Activated CD4-positive, alpha-beta T cell treated with anti-CD3 and anti-CD28 coated beads for 4 hours (primary cell): ENCODE measurements at regions not wholly inside any gene's neighbourhood (a gene's known extent, or its start where the extent isn't known, plus 50 kb on each side); places are given as distances from the start of the nearest gene placed in this dataset.
"Not testable (repeated sequence)": the region's sequence is repeated elsewhere in the genome, so short reads cannot be mapped to it uniquely, and the experiment has no call there.

ENCODE experiments used
- DNase-seq, 2 donors: peaks; one replicate each; pipeline ENCODE4 v3.0.0-alpha.2; 2020

GRCh38 chr21:36207577-36208320 is 51.1 kb downstream of the DOP1B start:
- no peak for DNase-seq

- no peak for DNase-seq
These were observed 51.8 kb downstream of the DOP1B start for GRCh38 chr21:36208326-36209013.

- DNase-seq = peak; percentile 37 to 47
These were observed 53.1 kb downstream of the DOP1B start for GRCh38 chr21:36209626-36210171.

GRCh38 chr21:36210779-36211659 is 54.4 kb downstream of the DOP1B start:
- no peak for DNase-seq

- no peak for DNase-seq
These were observed 55.3 kb downstream of the DOP1B start for GRCh38 chr21:36211660-36212512.

- DNase-seq = no peak
These were observed 55.8 kb downstream of the DOP1B start for GRCh38 chr21:36212513-36212780.

GRCh38 chr21:36214561-36214960 is 57.9 kb downstream of the DOP1B start:
- no peak for DNase-seq

GRCh38 chr21:36217743-36218142 is 61.1 kb downstream of the DOP1B start:
- DNase-seq = no peak

GRCh38 chr21:36218691-36219090 is 62.1 kb downstream of the DOP1B start:
- no peak for DNase-seq

- no peak for DNase-seq
These were observed 66.8 kb downstream of the DOP1B start for GRCh38 chr21:36223451-36223850.

- DNase-seq = no peak
These were observed 72.6 kb downstream of the DOP1B start for GRCh38 chr21:36229181-36229580.

GRCh38 chr21:36231444-36231843 is 74.8 kb downstream of the DOP1B start:
- not testable (repeated sequence) for DNase-seq

- no peak for DNase-seq
These were observed 76.0 kb downstream of the DOP1B start for GRCh38 chr21:36232641-36233040.

- no peak for DNase-seq
These were observed 78.5 kb downstream of the DOP1B start for GRCh38 chr21:36235058-36235582.

GRCh38 chr21:36236052-36236730 is 79.6 kb downstream of the DOP1B start:
- no peak for DNase-seq

- no peak for DNase-seq
These were observed 80.8 kb downstream of the DOP1B start for GRCh38 chr21:36237441-36237840.

GRCh38 chr21:36239585-36239984 is 80.4 kb upstream of the MORC3 start:
- no peak for DNase-seq

GRCh38 chr21:36241717-36242116 is 78.3 kb upstream of the MORC3 start:
- no peak for DNase-seq

- no peak for DNase-seq
These were observed 74.9 kb upstream of the MORC3 start for GRCh38 chr21:36245115-36245514.

GRCh38 chr21:36245649-36246048 is 74.3 kb upstream of the MORC3 start:
- DNase-seq = no peak

- DNase-seq = no peak
These were observed 73.8 kb upstream of the MORC3 start for GRCh38 chr21:36246080-36246631.
